ENCODE measurements at regions not wholly inside any gene's neighbourhood (a gene's known extent, or its start where the extent isn't known, plus 50 kb on each side); places are given as distances from the start of the nearest gene placed in this dataset.
A peak's percentile ranks its signal among the peaks of the same experiment; 100 is the strongest.

GRCh38 chr6:1201547-1202200 is 110.2 kb upstream of the FOXQ1 start:
- Histone ChIP-seq H3K36me3 (ENCODE audit: control insufficient read depth, insufficient read depth, low read length) (no peaks in the 10 kb centered on the region), H3K27ac (ENCODE audit: low read length) (no peak overlapping the region), H3K27me3 (ENCODE audit: control insufficient read depth, insufficient read depth, low read length) (no peaks in the 10 kb centered on the region), H3K4me1 (ENCODE audit: control insufficient read depth, insufficient read depth, low read length) (no peaks in the 10 kb centered on the region), H3K9me3 (ENCODE audit: control insufficient read depth, low read depth, low read length) (no peaks in the 10 kb centered on the region), H3K4me3 (ENCODE audit: low read length) (no peak overlapping the region)
- whole genome bisulfite sequencing (ENCODE audit: insufficient coverage, low lambda C conversion rate), result no CpG with 5 or more reads among the region's 9 CpGs
- no peak for DNase-seq

GRCh38 chr6:1200409-1201101 is 111.3 kb upstream of the FOXQ1 start:
- Histone ChIP-seq H3K4me1 (ENCODE audit: control insufficient read depth, insufficient read depth, low read length) (no peaks in the 10 kb centered on the region), H3K27me3 (ENCODE audit: control insufficient read depth, insufficient read depth, low read length) (no peaks in the 10 kb centered on the region), H3K27ac (ENCODE audit: low read length) (no peak overlapping the region), H3K36me3 (ENCODE audit: control insufficient read depth, insufficient read depth, low read length) (no peaks in the 10 kb centered on the region), H3K9me3 (ENCODE audit: control insufficient read depth, low read depth, low read length) (no peaks in the 10 kb centered on the region), H3K4me3 (ENCODE audit: low read length) (no peak overlapping the region)
- no CpG with 5 or more reads among the region's 15 CpGs for WGBS (ENCODE audit: insufficient coverage, low lambda C conversion rate)
- DNase-seq, result no peak

- Histone ChIP-seq H3K36me3 (ENCODE audit: control insufficient read depth, insufficient read depth, low read length) (no peaks in the 10 kb centered on the region), H3K4me1 (ENCODE audit: control insufficient read depth, insufficient read depth, low read length) (no peaks in the 10 kb centered on the region), H3K4me3 (ENCODE audit: low read length) (no peak overlapping the region), H3K27me3 (ENCODE audit: control insufficient read depth, insufficient read depth, low read length) (no peaks in the 10 kb centered on the region), H3K27ac (ENCODE audit: low read length) (no peak overlapping the region), H3K9me3 (ENCODE audit: control insufficient read depth, low read depth, low read length) (no peaks in the 10 kb centered on the region)
- DNase-seq, result no peak
- no CpG with 5 or more reads among the region's 2 CpGs for WGBS (ENCODE audit: insufficient coverage, low lambda C conversion rate)
Observed at GRCh38 chr6:1200081-1200408, 111.9 kb upstream of the FOXQ1 start.

GRCh38 chr6:1197309-1197708 is 114.6 kb upstream of the FOXQ1 start:
- Histone ChIP-seq H3K9me3 (ENCODE audit: control insufficient read depth, low read depth, low read length) (peaks cover 5% of the 10 kb centered on the region), H3K4me1 (ENCODE audit: control insufficient read depth, insufficient read depth, low read length) (no peaks in the 10 kb centered on the region), H3K27ac (ENCODE audit: low read length) (no peak overlapping the region), H3K36me3 (ENCODE audit: control insufficient read depth, insufficient read depth, low read length) (no peaks in the 10 kb centered on the region), H3K27me3 (ENCODE audit: control insufficient read depth, insufficient read depth, low read length) (peaks cover 6% of the 10 kb centered on the region), H3K4me3 (ENCODE audit: low read length) (no peak overlapping the region)
- no CpG with 5 or more reads among the region's 3 CpGs for WGBS (ENCODE audit: insufficient coverage, low lambda C conversion rate)
- no peak for DNase-seq

- Histone ChIP-seq H3K4me1 (ENCODE audit: control insufficient read depth, insufficient read depth, low read length) (no peaks in the 10 kb centered on the region), H3K36me3 (ENCODE audit: control insufficient read depth, insufficient read depth, low read length) (no peaks in the 10 kb centered on the region), H3K9me3 (ENCODE audit: control insufficient read depth, low read depth, low read length) (peaks cover 5% of the 10 kb centered on the region), H3K27ac (ENCODE audit: low read length) (no peak overlapping the region), H3K27me3 (ENCODE audit: control insufficient read depth, insufficient read depth, low read length) (peaks cover 6% of the 10 kb centered on the region), H3K4me3 (ENCODE audit: low read length) (no peak overlapping the region)
- DNase-seq, result no peak
- 90% methylated on average over 3 of the region's 11 CpGs for WGBS (ENCODE audit: insufficient coverage, low lambda C conversion rate)
Observed at GRCh38 chr6:1191141-1191630, 120.7 kb upstream of the FOXQ1 start.

GRCh38 chr6:1190366-1190765 is 121.5 kb upstream of the FOXQ1 start:
- no peak overlapping the region for H3K4me3 ChIP-seq (ENCODE audit: low read length)
- H3K36me3 ChIP-seq (ENCODE audit: control insufficient read depth, insufficient read depth, low read length), result no peaks in the 10 kb centered on the region
- H3K4me1 ChIP-seq (ENCODE audit: control insufficient read depth, insufficient read depth, low read length), result no peaks in the 10 kb centered on the region
- H3K27ac ChIP-seq (ENCODE audit: low read length), result no peak overlapping the region
- peaks cover 9% of the 10 kb centered on the region for H3K27me3 ChIP-seq (ENCODE audit: control insufficient read depth, insufficient read depth, low read length)
- DNase-seq, result peak in 1 of 2 donors; percentile 20
- H3K9me3 ChIP-seq (ENCODE audit: control insufficient read depth, low read depth, low read length), result peaks cover 5% of the 10 kb centered on the region
- no CpG with 5 or more reads among the region's 5 CpGs for WGBS (ENCODE audit: insufficient coverage, low lambda C conversion rate)

- no peaks in the 10 kb centered on the region for H3K9me3 ChIP-seq (ENCODE audit: control insufficient read depth, low read depth, low read length)
- no peak overlapping the region for H3K27ac ChIP-seq (ENCODE audit: low read length)
- 100% methylated on average over 1 of the region's 3 CpGs for WGBS (ENCODE audit: insufficient coverage, low lambda C conversion rate)
- H3K4me3 ChIP-seq (ENCODE audit: low read length), result no peak overlapping the region
- H3K36me3 ChIP-seq (ENCODE audit: control insufficient read depth, insufficient read depth, low read length), result no peaks in the 10 kb centered on the region
- H3K4me1 ChIP-seq (ENCODE audit: control insufficient read depth, insufficient read depth, low read length), result no peaks in the 10 kb centered on the region
- H3K27me3 ChIP-seq (ENCODE audit: control insufficient read depth, insufficient read depth, low read length), result peaks cover 5% of the 10 kb centered on the region
- no peak for DNase-seq
Observed at GRCh38 chr6:1188199-1188598, 123.7 kb upstream of the FOXQ1 start.

- no CpG with 5 or more reads among the region's 7 CpGs for WGBS (ENCODE audit: insufficient coverage, low lambda C conversion rate)
- no peaks in the 10 kb centered on the region for H3K36me3 ChIP-seq (ENCODE audit: control insufficient read depth, insufficient read depth, low read length)
- no peak for DNase-seq
- H3K4me3 ChIP-seq (ENCODE audit: low read length), result no peak overlapping the region
- no peaks in the 10 kb centered on the region for H3K4me1 ChIP-seq (ENCODE audit: control insufficient read depth, insufficient read depth, low read length)
- H3K27ac ChIP-seq (ENCODE audit: low read length), result no peak overlapping the region
- H3K27me3 ChIP-seq (ENCODE audit: control insufficient read depth, insufficient read depth, low read length), result peaks cover 3% of the 10 kb centered on the region
- H3K9me3 ChIP-seq (ENCODE audit: control insufficient read depth, low read depth, low read length), result no peaks in the 10 kb centered on the region
Observed at GRCh38 chr6:1187293-1188131, 124.4 kb upstream of the FOXQ1 start.

- WGBS (ENCODE audit: insufficient coverage, low lambda C conversion rate), result no CpG with 5 or more reads among the region's 4 CpGs
- no peaks in the 10 kb centered on the region for H3K4me1 ChIP-seq (ENCODE audit: control insufficient read depth, insufficient read depth, low read length)
- no peak for DNase-seq
- H3K9me3 ChIP-seq (ENCODE audit: control insufficient read depth, low read depth, low read length), result no peaks in the 10 kb centered on the region
- H3K27me3 ChIP-seq (ENCODE audit: control insufficient read depth, insufficient read depth, low read length), result peaks cover 3% of the 10 kb centered on the region
- no peak overlapping the region for H3K4me3 ChIP-seq (ENCODE audit: low read length)
- H3K36me3 ChIP-seq (ENCODE audit: control insufficient read depth, insufficient read depth, low read length), result no peaks in the 10 kb centered on the region
- no peak overlapping the region for H3K27ac ChIP-seq (ENCODE audit: low read length)
Observed at GRCh38 chr6:1184318-1184717, 127.6 kb upstream of the FOXQ1 start.

- no peaks in the 10 kb centered on the region for H3K4me1 ChIP-seq (ENCODE audit: control insufficient read depth, insufficient read depth, low read length)
- 100% methylated on average over 1 of the region's 13 CpGs for WGBS (ENCODE audit: insufficient coverage, low lambda C conversion rate)
- H3K27ac ChIP-seq (ENCODE audit: low read length), result no peak overlapping the region
- peaks cover 4% of the 10 kb centered on the region for H3K27me3 ChIP-seq (ENCODE audit: control insufficient read depth, insufficient read depth, low read length)
- H3K9me3 ChIP-seq (ENCODE audit: control insufficient read depth, low read depth, low read length), result no peaks in the 10 kb centered on the region
- H3K4me3 ChIP-seq (ENCODE audit: low read length), result no peak overlapping the region
- H3K36me3 ChIP-seq (ENCODE audit: control insufficient read depth, insufficient read depth, low read length), result no peaks in the 10 kb centered on the region
- DNase-seq, result no peak
Observed at GRCh38 chr6:1182722-1183521, 129.0 kb upstream of the FOXQ1 start.
